HG02571 (cell line): ENCODE measurements at regions not wholly inside any gene's neighbourhood (a gene's known extent, or its start where the extent isn't known, plus 50 kb on each side); places are given as distances from the start of the nearest gene placed in this dataset.
"Not testable (repeated sequence)": the region's sequence is repeated elsewhere in the genome, so short reads cannot be mapped to it uniquely, and the experiment has no call there.

Experiments used
- ATAC-seq: cut with Tn5 transposase; IDR thresholded peaks from one replicate; pipeline ENCODE4 v1.9.1; 2021; ENCODE audit warnings: mild to moderate bottlenecking, moderate library complexity; ENCODE audit not compliant: unreplicated experiment

GRCh38 chr6:21741221-21742109 is 147.9 kb downstream of the SOX4 start:
- no peak for ATAC-seq

DNA sequence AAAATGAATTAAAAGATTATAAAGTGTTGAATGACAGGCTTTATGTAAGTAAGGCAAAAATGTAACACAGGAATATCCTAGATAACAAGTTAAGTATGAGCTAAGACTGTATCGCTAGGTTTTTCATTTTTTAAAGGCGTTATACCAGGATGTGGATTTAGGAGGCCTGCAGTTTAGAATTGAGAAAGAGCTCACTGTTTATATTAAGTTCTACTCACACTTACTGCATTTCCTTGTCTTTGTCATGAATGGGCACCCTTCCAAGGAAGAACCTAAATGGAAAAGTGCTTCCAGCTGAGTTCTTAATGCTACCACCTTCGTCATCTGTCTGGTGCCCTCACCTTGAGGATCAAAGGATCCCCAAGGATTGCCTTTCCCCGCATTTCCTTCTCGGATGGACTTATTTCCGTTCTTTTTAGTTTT is 148.7 kb downstream of the SOX4 start:
- ATAC-seq: no peak

DNA sequence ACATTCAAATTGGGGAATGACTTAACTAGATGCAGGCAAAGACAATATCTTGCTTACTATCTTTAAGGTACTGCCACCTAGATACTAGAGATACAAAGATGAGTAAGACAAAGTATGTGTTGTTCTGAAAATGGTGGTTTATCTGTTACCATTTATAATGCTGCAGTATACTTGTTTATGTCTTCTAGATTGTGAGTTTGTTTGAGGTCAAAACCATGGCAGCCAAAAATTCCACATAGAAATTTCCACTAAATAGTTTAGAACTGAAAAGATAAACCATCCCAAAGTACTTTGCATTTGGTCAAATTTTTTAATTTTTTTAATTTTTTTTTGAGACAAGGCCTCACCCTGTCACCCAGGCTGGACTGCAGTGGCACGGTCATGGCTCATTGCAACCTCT is 150.8 kb downstream of the SOX4 start:
- ATAC-seq: no peak

GRCh38 chr6:21745543-21746337 is 152.2 kb downstream of the SOX4 start:
- ATAC-seq: no peak

DNA sequence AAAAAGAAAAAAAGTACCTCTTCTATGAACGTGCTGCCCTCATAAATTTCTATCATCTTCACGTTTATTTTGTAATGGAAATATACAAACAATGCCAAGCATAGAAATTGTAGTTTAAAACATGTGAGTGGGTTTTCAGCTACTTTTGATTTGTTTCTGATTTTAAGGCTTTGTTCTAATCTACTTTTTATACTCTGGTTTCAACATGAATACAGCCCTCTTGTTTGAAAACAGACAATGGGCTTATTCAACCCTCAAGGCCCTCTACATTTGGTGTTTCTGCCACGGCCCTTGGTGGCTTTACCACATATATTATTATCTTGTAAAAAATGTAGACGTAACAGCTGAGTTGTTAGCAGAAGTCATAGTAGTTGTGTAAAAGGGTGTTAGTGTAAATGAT is 153.9 kb downstream of the SOX4 start:
- no peak for ATAC-seq

DNA sequence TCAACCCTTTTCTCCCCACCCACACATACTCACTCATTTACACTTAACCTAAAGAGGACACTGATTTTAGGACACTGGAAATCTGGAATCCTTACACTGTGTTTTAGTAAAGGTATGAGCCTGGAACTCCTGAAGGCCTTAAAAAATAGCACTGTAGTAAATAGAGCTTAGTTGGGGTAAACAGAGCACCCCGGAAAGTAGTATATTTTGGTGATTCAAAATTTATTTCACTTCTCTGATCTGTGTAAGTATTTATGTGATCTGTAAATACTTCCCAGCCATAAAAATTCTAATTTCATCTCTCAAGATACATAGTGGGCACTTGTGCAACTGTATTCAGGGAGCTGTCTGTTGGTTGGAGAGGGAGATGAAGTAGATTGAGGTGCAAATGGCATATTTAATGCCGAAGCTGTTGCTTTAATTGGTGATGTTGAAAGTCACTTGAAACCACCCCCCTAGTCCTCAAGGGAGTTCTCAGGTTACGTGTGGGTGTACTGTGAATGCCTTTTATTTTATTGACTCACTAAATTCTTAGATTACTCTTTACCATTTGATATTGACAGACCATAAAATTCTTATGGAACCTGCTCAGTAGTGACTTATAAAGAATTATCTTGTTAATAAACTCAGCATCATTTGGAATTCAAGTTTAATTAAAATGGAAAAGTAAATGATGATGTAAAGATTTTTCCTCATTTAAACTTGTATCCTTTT is 154.9 kb downstream of the SOX4 start:
- no peak for ATAC-seq

DNA sequence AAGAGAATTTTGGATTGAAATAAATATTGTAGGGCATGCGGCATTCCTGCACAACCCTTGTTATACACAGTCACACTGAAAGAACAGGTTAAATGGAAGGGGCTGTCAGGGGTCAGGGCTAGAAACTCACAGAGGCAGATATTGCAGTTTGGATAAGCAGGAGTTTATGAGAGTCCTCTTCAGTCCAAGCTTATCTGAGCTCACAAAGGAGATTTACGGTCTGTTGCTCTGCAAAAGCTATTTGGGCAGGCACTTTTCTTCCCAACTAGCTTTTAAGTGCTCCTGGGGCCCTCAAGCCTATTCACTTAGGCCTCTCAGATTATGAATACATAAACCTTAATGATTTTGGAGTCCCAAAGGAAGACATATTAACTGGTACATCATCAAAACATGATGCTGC is 156.2 kb downstream of the SOX4 start:
- no peak for ATAC-seq

DNA sequence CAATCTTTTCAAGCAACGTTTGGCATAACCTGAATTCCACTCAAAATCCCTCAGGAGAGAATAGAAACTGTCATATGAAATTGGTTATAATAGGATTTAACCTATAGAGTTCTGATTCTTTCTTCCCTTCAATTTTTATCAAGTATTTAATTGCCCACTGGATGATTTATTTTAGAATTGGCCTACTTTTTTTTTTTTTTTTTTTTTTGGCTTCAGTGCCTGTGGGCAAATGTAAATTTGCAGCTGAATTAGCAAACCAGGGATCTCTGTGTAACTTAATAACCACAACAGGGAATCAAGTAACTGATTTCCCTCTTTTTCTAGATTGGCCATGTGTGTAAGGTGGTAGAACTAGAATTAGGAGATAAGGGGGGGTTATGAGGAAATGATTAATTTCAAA is 157.0 kb downstream of the SOX4 start:
- ATAC-seq: no peak

- no peak for ATAC-seq
These were observed 158.1 kb downstream of the SOX4 start for GRCh38 chr6:21751608-21752007.

- ATAC-seq: no peak
These were observed 158.7 kb downstream of the SOX4 start for GRCh38 chr6:21752054-21752811.

DNA sequence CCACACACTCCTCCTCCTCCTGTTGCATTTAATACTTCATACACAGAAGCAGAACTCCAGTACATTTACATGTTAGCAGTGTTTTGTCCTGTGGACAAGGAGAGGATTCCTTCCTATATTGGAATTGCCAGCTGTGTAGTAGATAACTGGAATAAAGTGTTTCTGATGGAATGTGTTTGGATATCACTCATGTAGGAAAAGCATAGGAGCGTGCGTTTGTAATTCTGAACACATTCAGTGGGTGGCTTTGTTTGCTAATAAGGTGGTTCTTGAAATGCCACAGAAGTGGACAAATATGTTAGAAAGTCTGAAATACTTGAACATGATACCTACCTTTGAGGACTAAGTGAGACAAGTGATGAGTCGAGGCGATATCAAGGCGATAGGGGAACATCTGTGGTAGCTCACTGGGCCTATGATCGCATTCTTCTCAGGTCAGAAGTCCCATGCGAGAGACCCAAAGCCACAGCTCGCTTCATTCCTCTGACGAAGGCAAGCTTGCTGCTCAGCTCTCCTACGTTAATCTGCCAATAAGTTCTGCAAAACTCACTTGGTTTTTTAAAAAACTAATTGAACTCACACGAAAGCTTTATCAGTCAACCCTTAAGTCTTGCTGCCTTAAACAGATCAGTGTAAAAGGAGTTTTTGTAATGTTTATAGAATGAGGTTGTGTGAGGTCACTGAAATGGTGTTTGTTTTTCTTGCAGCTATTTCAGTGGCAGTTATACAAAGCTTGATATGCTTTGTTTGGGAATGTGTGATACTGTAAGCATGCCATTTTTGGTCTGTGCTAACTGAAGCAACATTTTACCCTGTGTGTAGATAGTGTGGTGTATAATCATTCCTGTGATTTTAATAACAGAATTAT is 159.9 kb downstream of the SOX4 start:
- ATAC-seq: no peak

- ATAC-seq: no peak
These were observed 161.3 kb downstream of the SOX4 start for GRCh38 chr6:21754891-21755290.

DNA sequence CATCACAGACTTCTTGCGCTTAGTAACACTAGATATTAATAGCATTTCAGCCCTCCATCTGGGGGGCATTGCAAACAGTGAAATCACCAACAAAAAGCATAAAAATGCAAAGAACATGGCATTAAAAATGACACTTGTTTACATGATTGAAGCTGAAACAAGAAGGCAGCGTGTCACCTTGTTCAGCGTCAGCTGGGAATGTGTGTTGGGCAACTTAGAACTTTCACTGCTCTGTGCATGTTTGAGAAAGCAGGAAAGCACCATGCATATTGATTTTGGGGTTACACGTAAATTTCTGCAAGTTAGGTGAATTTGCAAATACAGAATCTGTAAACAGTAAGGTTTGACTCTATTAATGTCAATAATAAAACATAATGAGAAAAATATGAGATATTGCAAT is 162.9 kb downstream of the SOX4 start:
- no peak for ATAC-seq

DNA sequence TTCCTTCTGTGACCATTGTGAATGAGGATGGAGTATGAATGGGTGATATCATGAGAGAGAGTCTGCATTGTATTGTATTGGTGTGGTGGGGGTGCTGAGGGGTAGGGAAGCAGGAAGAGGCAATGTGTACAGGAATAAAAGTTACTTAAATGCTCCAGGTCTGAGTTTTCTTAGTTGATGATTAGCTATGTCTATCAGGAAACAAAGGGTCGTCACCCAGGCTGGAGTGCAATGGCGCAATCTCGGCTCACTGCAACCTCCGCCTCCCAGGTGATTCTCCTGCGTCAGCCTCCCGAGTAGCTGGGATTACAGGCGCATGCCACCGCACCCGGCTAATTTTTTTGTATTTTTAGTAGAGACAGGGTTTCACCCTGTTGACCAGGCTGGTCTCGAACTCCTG is 163.8 kb downstream of the SOX4 start:
- not testable (repeated sequence) for ATAC-seq

- ATAC-seq: no peak
These were observed 166.2 kb downstream of the SOX4 start for GRCh38 chr6:21759721-21760120.

- not testable (repeated sequence) for ATAC-seq
These were observed 167.6 kb downstream of the SOX4 start for GRCh38 chr6:21761053-21761730.

GRCh38 chr6:21764989-21765388 is 171.4 kb downstream of the SOX4 start:
- no peak for ATAC-seq

DNA sequence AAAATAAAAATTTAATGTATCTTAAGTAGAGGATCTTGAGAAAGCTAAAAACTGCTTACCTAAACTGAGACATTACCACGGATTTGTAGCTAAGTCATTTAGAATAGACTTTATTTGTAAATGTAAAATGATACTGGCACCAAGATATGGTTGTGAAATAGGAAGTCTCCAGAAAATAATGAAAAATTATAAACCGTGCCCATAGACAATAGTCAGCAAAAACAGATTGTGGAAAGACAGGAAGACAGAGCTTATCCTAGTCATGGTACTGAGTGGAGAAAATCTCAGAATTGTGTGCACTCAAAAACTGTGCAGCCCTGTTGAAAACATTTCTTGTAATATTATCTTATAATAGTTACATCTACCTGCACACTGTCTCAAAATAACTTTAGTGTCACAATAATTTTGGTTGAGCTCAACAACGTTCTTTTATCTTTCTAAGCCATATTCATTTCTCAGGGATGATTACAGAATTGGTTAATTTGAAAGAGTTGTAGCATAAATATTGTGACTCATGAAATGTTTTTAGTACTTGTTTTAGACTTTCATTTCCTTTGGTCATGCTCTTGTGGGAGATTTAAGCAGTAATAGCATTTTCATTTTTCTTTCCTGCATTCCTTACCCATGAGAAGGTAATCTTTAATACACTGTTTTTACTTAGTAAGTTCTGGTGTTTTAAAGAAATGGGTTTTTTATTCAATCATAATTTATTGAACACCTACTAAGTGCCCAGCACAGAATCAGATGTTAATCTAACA is 174.5 kb downstream of the SOX4 start:
- ATAC-seq: no peak
